ENCODE measurements at regions not wholly inside any gene's neighbourhood (a gene's known extent, or its start where the extent isn't known, plus 50 kb on each side); places are given as distances from the start of the nearest gene placed in this dataset.

GRCh38 chr1:234871039-234871709 lies 257.5 kb downstream of the TOMM20 start (continued):
- TF ChIP-seq NCOR1 (IDR thresholded peaks at IDR 0.05): peak; percentile 61
- 0 out of 2 replicates have a peak, but pooled peaks have one; percentile 41 for TF ChIP-seq ZNF232 (CRISPR knock-in tag; IDR thresholded peaks at IDR 0.05)
- TF ChIP-seq TEAD4 (IDR thresholded peaks at IDR 0.05; ENCODE audit: low read length): peak; percentile 57
- TF ChIP-seq TEAD4 (CRISPR knock-in tag; IDR thresholded peaks at IDR 0.05; ENCODE audit: borderline replicate concordance): no peak
- TF ChIP-seq PREB (CRISPR knock-in tag; IDR thresholded peaks at IDR 0.05): peak; percentile 9; the same call in 1 of the 2 replicates
- TF ChIP-seq JUND (IDR thresholded peaks at IDR 0.05; ENCODE audit: borderline replicate concordance, low read depth, low read length): no peak
- peak; percentile 49; the same call in 1 of the 3 replicates for TF ChIP-seq JUND (tag; IDR thresholded peaks at IDR 0.05; ENCODE audit: borderline replicate concordance, low read depth, low read length)
- TF ChIP-seq CTBP1 (IDR thresholded peaks at IDR 0.05; ENCODE audit: borderline replicate concordance): 0 out of 2 replicates have a peak, but pooled peaks have one; percentile 18
- peak; percentile 44; the same call in 1 of the 2 replicates for TF ChIP-seq DIDO1 (tag; IDR thresholded peaks at IDR 0.05; ENCODE audit: low read depth)
- TF ChIP-seq ADNP (tag; IDR thresholded peaks at IDR 0.05): peak; percentile 91
- no peak for TF ChIP-seq ID3 (CRISPR knock-in tag; IDR thresholded peaks at IDR 0.05)
- TF ChIP-seq ID3 (tag; IDR thresholded peaks at IDR 0.05): peak; percentile 73; the same call in 1 of the 2 replicates
- peak; percentile 81 for TF ChIP-seq CBFA2T3 (IDR thresholded peaks at IDR 0.05)
- TF ChIP-seq ZNF23 (CRISPR knock-in tag; IDR thresholded peaks at IDR 0.05): no peak
- TF ChIP-seq ZNF24 (IDR thresholded peaks at IDR 0.05): 0 out of 2 replicates have a peak, but pooled peaks have one; percentile 23
- 0 out of 2 replicates have a peak, but pooled peaks have one; percentile 18 for TF ChIP-seq LEF1 (IDR thresholded peaks at IDR 0.05)
- TF ChIP-seq ZNF444 (CRISPR knock-in tag; IDR thresholded peaks at IDR 0.05): 0 out of 2 replicates have a peak, but pooled peaks have one; percentile 47
- peak; percentile 84 for TF ChIP-seq EGR1 (conservative IDR thresholded peaks at IDR 0.05)
- TF ChIP-seq GATAD2B (IDR thresholded peaks at IDR 0.05; ENCODE audit: borderline replicate concordance): no peak
- TF ChIP-seq ZNF165 (CRISPR knock-in tag; IDR thresholded peaks at IDR 0.05; ENCODE audit: borderline replicate concordance): peak; percentile 25; the same call in 1 of the 2 replicates
- TF ChIP-seq ZNF175 (CRISPR knock-in tag; IDR thresholded peaks at IDR 0.05; ENCODE audit: low read depth): peak; percentile 47; the same call in 1 of the 2 replicates
- TF ChIP-seq ZBTB34 (CRISPR knock-in tag; IDR thresholded peaks at IDR 0.05): no peak
- TF ChIP-seq SLC30A9 (CRISPR knock-in tag; IDR thresholded peaks at IDR 0.05): no peak
- TF ChIP-seq SMAD3 (CRISPR knock-in tag; conservative IDR thresholded peaks at IDR 0.05): 0 out of 2 replicates have a peak, but pooled peaks have one; percentile 17
- peak; percentile 43; the same call in 1 of the 2 replicates for TF ChIP-seq VEZF1 (CRISPR knock-in tag; IDR thresholded peaks at IDR 0.05)
- peak; percentile 5 for TF ChIP-seq MEIS2 (IDR thresholded peaks at IDR 0.05; ENCODE audit: partially characterized antibody)
- TF ChIP-seq CCNT2 (IDR thresholded peaks at IDR 0.05; ENCODE audit: borderline replicate concordance, extremely low read depth, insufficient read length, low read depth, low read length): no peak

Measured in K562 (cell line).